RWPE1 (cell line): ENCODE measurements at regions not wholly inside any gene's neighbourhood (a gene's known extent, or its start where the extent isn't known, plus 50 kb on each side); places are given as distances from the start of the nearest gene placed in this dataset.

Source experiments
- CTCF ChIA-PET: fragments of 350-600 bp; sonication (Branson Sonifier 250); formaldehyde crosslinking; extraction: SDS; loops from one replicate; lab custom pipeline; 2021; lab: Yijun Ruan, JAX
- POLR2A ChIA-PET: fragments of 400-600 bp; formaldehyde crosslinking; extraction: SDS; loops from one replicate; lab custom pipeline; 2020; ENCODE audit warnings: antibody characterized with exemption; ENCODE audit not compliant: low non-redundant PET; lab: Yijun Ruan, JAX
- DNase-seq: peaks from one replicate; pipeline ENCODE4 v3.0.0; 2012; ENCODE audit warnings: low spot score
- H3K27ac ChIP-seq: fragments of 450-650 bp; 2 replicates; pipeline ENCODE4 v1.5.1; 2017
- CTCF ChIP-seq: fragments of 450-650 bp; conservative IDR thresholded peaks from 2 replicates; pipeline ENCODE4 v1.5.1; 2017; ENCODE audit warnings: low read depth, mild to moderate bottlenecking

GRCh38 chr9:117887941-117888340 is 183.7 kb downstream of the TLR4 start:
- ChIA-PET CTCF (no interaction called here), POLR2A (no interaction called here)
- no peak for TF ChIP-seq CTCF
- DNase-seq = no peak
- no peak overlapping the region for H3K27ac ChIP-seq

GRCh38 chr9:117903453-117903852 is 199.2 kb downstream of the TLR4 start:
- no peak overlapping the region for H3K27ac ChIP-seq
- DNase-seq = no peak
- ChIA-PET POLR2A (no interaction called here), CTCF (no interaction called here)
- TF ChIP-seq CTCF = no peak

GRCh38 chr9:117906763-117907162 is 202.6 kb downstream of the TLR4 start:
- no peak for DNase-seq
- no peak overlapping the region for H3K27ac ChIP-seq
- TF ChIP-seq CTCF = no peak
- ChIA-PET POLR2A (no interaction called here), CTCF (interaction anchor here (0.6 kb wide), 1 partner anchor 16 kb away, joined by 6 read pairs; no protein-coding TSS in a partner anchor)

GRCh38 chr9:117907420-117907819 is 203.2 kb downstream of the TLR4 start:
- no peak overlapping the region for H3K27ac ChIP-seq
- POLR2A ChIA-PET = no interaction called here
- no peak for TF ChIP-seq CTCF
- no peak for DNase-seq
- CTCF ChIA-PET = no interaction called here

- ChIA-PET POLR2A (no interaction called here), CTCF (no interaction called here)
- DNase-seq = no peak
- no peak for TF ChIP-seq CTCF
- H3K27ac ChIP-seq = no peak overlapping the region
These were observed 212.1 kb downstream of the TLR4 start for GRCh38 chr9:117916291-117916690.

GRCh38 chr9:117917873-117918272 is 213.7 kb downstream of the TLR4 start:
- ChIA-PET POLR2A (no interaction called here), CTCF (no interaction called here)
- H3K27ac ChIP-seq = no peak overlapping the region
- no peak for TF ChIP-seq CTCF
- no peak for DNase-seq

GRCh38 chr9:117919538-117919937 is 215.3 kb downstream of the TLR4 start:
- ChIA-PET CTCF (no interaction called here), POLR2A (no interaction called here)
- no peak for TF ChIP-seq CTCF
- no peak overlapping the region for H3K27ac ChIP-seq
- no peak for DNase-seq
